PFSK-1 (cell line): ENCODE measurements at regions not wholly inside any gene's neighbourhood (a gene's known extent, or its start where the extent isn't known, plus 50 kb on each side); places are given as distances from the start of the nearest gene placed in this dataset.

ENCODE experiments used
- POLR2AphosphoS5 ChIP-seq: IDR thresholded peaks from 2 replicates; pipeline ENCODE4 v1.6.1; 2012; ENCODE audit warnings: low read depth, mild to moderate bottlenecking, control low read depth, low read length, moderate library complexity
- REST ChIP-seq, 2 experiments: IDR thresholded peaks; 2 replicates each; pipeline versions ENCODE4 v1.6.1 to v1.8.0; 2011 to 2012; ENCODE audit warnings: low read depth in 2 of 2, low read length in 2 of 2, control low read depth in 1 of 2, inconsistent platforms in 1 of 2, mild to moderate bottlenecking in 1 of 2, moderate library complexity in 1 of 2; ENCODE audit not compliant: insufficient read depth in 1 of 2
- SIN3A ChIP-seq: IDR thresholded peaks from 2 replicates; pipeline ENCODE4 v1.6.1; 2012; ENCODE audit warnings: mild to moderate bottlenecking, low read length, moderate library complexity, borderline replicate concordance; ENCODE audit not compliant: insufficient read depth
- TAF1 ChIP-seq: IDR thresholded peaks from 2 replicates; pipeline ENCODE4 v1.6.1; 2012; ENCODE audit warnings: low read length, control low read depth, borderline replicate concordance; ENCODE audit not compliant: insufficient read depth

- TF ChIP-seq POLR2AphosphoS5 (no peak), TAF1 (no peak), REST (IDR thresholded peaks at IDR 0.05; ENCODE audit: insufficient read depth in 1 of 2, low read depth in 2 of 2, low read length in 2 of 2) (no peak), SIN3A (no peak)
Observed at GRCh38 chr6:147758303-147758702, 249.8 kb downstream of the SAMD5 start.
